Kidney tubule cell (primary cell): ENCODE measurements at regions not wholly inside any gene's neighbourhood (a gene's known extent, or its start where the extent isn't known, plus 50 kb on each side); places are given as distances from the start of the nearest gene placed in this dataset.
A peak's percentile ranks its signal among the peaks of the same experiment; 100 is the strongest.
"Not testable (repeated sequence)": the region's sequence is repeated elsewhere in the genome, so short reads cannot be mapped to it uniquely, and the experiment has no call there.

Experiments used
- DNase-seq: peaks from one replicate; pipeline ENCODE4 v3.0.0-alpha.2; 2018; ENCODE audit warnings: low spot score

DNA sequence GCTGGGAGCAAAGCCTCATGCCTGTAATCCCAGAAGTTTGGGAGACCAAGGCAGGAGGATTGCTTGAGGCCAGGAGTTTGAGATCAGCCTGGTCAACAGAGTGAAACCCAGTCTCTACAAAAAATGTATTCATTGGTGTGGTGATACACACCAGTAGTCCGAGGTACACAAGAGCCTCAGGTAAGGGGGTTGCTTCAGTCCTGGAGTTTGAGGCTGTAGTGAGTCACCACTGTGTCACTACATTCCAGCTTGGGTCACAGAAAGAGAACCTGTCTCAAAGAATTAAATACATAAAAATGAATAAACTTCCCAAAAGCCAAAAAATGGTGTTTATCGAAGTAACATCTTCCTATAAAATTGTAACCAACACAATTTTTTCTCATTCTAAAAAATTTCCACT, 568.1 kb upstream of the LINC00305 start:
- DNase-seq = peak; percentile 89

DNA sequence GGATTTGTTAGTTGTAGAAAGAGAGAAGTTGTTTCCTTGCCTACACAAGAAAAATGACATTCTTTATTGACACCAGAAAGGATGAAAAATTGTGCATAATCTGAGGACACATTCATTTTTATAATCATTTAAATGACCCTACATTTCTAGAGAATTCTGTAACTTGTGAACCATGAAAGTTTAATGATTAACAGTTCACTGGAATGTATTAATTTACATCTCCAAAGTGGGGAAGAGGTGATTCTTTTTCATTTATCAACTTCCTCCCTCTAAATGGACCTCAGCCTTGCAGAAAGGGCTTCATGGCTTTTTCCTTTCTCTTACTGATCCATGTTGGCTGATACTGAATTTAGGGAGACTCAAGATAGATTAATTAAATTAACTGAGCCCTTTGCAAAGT, 565.2 kb upstream of the LINC00305 start:
- DNase-seq = peak; percentile 56

- DNase-seq = peak; percentile 48
Observed at GRCh38 chr18:64713284-64713683, 564.4 kb upstream of the LINC00305 start.

DNA sequence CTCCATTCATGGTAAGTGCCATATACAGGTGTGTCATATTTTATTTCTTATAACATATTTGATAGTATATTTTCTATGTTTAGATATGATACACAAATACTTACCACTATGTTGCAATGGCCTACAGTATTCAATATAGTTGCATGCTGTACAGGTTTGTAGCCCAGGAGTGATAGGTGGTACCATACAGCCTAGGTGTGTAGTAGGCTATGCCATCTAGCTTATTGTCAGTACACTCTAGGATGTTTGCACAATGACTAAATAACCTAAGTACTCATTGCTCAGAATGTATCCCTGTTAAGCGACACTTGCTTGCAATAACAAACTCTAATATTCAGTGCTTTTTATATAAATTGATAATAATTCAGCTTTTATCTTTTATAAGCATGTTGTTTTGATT, 563.1 kb upstream of the LINC00305 start:
- peak; percentile 33 for DNase-seq

GRCh38 chr18:64710105-64710861, 561.4 kb upstream of the LINC00305 start:
- DNase-seq = peak; percentile 46

GRCh38 chr18:64707052-64707451, 558.2 kb upstream of the LINC00305 start:
- DNase-seq = no peak

- DNase-seq = no peak
Observed at GRCh38 chr18:64699081-64699480, 550.2 kb upstream of the LINC00305 start.

DNA sequence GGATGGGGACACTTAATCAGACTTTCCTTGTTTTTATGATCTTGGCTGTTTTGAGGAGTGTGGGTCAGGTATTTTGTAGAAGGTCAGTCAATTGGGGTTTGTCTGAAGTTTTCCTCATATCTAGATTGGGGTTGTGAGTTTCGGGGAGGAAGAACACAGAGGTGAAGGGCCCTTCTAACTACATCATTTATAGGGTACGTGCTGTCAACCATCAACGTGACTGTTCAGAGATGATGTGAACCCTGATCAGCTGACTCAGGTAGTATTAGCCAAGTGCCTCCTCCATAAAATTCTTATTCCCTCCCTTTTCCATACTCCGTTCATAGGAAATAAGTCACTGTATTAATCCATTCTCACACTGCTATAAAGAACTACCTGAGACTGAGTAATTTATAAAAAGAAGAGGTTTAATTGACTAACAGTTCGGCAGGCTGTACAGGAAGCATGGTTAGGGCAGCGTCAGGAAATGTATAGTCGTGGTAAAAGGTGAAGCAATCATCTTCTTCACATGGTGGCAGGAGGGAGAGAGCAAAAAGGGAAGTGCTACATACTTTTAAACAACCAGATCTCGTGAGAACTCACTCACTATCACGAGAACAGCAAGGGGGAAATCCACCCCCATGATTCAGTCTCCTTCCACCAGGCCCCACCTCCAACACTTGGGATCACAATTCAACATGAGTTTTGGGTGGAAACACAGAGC, 547.1 kb upstream of the LINC00305 start:
- no peak for DNase-seq

DNA sequence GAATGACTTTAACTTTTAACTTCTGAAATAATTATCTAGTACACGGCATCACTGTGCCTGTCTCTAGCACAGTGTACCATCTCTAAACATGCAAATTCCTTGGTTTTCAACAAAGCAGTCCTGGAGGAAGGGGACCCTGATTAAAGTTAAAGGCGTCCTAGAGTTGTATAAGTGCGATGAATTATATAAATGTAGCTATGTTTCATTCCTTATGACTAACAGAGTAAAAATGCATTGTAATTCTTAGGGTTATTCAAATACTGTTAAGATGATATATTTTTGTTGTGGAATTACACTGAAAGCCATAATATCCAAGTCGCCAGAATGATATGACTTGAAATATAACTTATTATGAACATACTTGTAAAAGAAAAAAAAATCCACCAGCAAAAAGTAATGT, 544.9 kb upstream of the LINC00305 start:
- no peak for DNase-seq

- no peak for DNase-seq
Observed at GRCh38 chr18:64692826-64693225, 543.9 kb upstream of the LINC00305 start.

DNA sequence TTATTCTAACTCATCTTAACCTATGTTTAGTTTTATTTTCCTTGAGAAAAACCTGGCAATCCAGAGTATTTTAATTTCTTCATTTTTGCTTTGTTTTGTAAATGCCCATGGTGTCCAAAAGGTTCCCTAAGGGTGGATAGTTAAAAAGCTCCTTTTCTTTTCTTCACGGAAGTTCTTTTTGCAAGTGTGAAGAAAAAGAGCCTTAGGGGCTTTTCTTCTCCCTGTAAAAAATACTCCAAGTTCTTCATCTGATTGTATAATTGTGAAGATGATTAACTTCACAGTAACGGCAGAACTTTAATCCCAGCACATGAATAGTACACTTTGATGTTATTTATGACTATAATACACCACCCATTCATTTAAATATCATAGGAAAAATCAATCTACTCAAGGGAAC, 530.2 kb upstream of the LINC00305 start:
- DNase-seq = no peak

- no peak for DNase-seq
Observed at GRCh38 chr18:64678048-64678447, 529.2 kb upstream of the LINC00305 start.

DNA sequence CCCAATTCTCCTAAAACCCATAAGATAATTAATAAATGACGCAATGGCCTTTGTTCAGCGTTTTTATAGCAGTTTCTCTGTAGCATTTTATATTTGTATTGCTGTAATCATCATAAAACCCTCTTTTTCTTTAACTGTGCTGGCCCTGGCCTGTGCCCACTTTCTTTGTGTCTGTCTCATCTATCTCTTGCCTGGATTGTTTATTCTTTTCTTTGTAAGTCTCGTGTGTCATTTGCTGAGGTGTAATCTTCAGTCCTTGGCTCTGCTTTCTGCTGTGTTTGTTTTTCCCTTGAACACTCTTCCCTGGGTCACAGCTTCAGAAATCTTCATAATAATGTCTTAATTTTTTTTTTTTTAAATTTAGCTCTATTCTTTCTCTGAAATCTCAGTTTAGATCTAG, 525.8 kb upstream of the LINC00305 start:
- no peak for DNase-seq

DNA sequence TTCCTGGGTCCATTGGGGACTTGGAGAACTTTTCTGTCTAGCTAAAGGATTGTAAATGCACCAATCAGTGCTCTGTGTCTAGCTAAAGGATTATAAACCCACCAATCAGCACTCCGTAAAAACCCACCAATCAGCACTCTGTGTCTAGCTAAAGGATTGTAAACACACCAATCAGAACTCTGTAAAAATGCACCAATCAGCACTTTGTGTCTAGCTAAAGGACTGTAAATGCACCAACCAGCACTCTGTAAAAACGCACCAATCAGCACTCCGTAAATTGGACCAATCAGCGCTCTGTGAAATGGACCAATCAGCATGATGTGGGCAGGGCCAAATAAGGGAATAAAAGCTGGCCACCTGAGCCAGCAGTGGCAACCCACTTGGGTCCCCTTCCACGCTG, 522.4 kb upstream of the LINC00305 start:
- not testable (repeated sequence) for DNase-seq

- DNase-seq = peak; percentile 16
Observed at GRCh38 chr18:64668461-64668962, 519.6 kb upstream of the LINC00305 start.

DNA sequence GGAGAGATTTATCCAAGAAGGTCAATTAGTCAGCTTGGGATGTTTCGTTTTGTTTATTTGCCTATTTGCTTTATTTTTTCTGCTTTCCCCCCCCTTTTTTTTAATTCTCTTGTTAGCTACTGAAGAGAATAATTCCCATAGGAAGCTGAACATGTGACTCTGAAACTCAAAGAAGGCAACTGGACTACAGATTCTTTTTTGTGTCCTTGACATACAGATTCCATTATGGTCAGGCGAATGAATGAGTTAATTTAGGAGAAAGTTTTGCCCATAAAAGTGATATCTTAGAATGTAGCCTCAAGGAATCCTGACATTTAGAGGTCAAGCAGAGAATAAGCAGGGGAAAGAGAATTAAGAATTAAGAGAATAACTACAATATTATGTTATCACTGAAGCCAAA, 514.2 kb upstream of the LINC00305 start:
- no peak for DNase-seq

- DNase-seq = no peak
Observed at GRCh38 chr18:64659196-64659595, 510.3 kb upstream of the LINC00305 start.

DNA sequence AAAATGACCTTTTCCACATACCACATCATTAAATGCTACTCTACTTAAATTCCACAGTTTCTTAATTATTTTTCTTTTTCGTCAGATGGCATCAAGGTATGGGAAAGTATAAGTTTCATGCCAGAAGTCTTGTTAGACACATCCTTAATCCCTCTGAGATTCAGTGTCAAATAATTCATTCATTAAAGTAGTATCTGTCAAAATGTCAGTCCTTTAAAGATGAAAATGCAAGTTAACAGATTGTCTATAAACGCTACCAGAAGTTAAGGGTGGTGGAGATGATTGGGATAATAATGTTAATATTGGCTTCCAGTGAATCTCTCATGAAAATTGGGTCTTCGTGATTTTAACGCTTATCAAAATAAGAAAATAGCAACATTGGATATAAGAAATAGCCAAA, 504.2 kb upstream of the LINC00305 start:
- DNase-seq = no peak

- no peak for DNase-seq
Observed at GRCh38 chr18:64650068-64650467, 501.2 kb upstream of the LINC00305 start.

DNA sequence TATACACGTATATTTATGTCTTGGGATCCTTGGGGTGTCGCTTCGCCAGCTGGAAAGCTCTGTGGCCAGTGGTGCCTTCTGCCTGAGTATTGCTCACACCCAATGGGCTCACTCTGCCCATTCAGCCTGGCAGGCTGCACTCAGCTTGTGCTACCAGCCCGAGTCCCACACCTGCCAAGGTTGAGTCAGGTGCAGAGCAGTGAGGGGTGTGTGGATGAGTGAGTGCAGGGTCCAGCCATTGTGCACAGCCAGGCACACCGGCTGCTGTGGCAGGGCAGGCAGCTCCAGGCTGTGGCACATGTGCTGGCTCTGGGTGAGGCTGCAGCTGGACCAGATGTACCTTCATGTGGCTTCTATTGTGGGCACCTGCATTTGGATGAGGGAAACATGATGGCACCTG, 496.9 kb upstream of the LINC00305 start:
- DNase-seq = no peak

DNA sequence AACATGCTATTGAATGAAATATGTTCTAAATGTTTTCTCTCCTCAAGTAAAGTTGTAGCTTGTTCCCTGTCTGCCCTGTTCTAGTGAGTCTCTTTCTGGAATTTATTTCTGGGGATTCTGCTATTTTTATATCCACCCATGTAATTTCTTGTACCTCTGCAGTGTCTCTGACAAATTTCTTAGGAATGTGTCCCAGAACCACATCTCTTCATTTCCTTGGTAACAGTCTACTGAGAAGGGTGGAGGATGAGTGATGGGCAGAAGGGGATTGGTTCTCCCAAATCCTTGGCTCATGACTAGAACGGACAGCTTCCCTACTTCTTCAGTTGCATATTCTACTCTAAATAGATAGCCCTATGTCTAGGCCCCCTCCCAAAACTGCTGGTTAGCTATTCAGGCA, 490.6 kb upstream of the LINC00305 start:
- DNase-seq = peak; percentile 44

- no peak for DNase-seq
Observed at GRCh38 chr18:64620971-64621560, 472.2 kb upstream of the LINC00305 start.

DNA sequence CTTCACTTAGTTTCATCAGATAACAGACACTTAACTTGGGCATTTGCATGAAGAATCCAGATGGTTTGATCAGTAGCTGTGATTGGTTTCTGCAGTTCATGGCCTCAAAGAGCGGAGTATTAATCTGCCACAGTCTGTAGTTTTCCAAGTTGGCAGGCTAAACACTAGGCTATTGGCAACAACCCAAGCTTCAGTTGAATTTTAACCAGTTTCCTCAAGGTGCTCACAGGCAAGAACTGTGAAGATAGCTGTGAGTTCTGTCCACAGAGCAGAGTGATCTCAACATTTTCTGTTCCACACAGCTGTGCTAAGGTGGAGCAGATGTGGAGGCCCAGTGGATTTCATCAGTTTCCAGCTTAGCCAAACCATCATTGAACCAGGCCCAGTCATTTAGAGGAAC, 469.5 kb upstream of the LINC00305 start:
- peak; percentile 60 for DNase-seq
